DOHH2 (cell line): ENCODE measurements at regions not wholly inside any gene's neighbourhood (a gene's known extent, or its start where the extent isn't known, plus 50 kb on each side); places are given as distances from the start of the nearest gene placed in this dataset.

Experiments used
- H3F3A ChIP-seq: fragments of 200-600 bp; sonication (generic), shearing (Covaris generic); 2 replicates; pipeline ENCODE4 v1.6.0; 2016; ENCODE audit warnings: antibody characterized with exemption, mild to moderate bottlenecking; ENCODE audit not compliant: control insufficient read depth, insufficient read depth
- H3K27ac ChIP-seq: fragments of 200-600 bp; sonication (generic); 2 replicates; pipeline ENCODE4 v1.5.1; 2014; ENCODE audit warnings: low read depth, mild to moderate bottlenecking, low read length, moderate library complexity
- H3K27me3 ChIP-seq: fragments of 200-600 bp; sonication (generic); 2 replicates; pipeline ENCODE4 v1.6.1; 2014; ENCODE audit warnings: mild to moderate bottlenecking, low read length, mixed read lengths; ENCODE audit not compliant: control insufficient read depth
- H3K36me3 ChIP-seq: fragments of 200-600 bp; sonication (generic); 2 replicates; pipeline ENCODE4 v1.6.1; 2014; ENCODE audit warnings: mild to moderate bottlenecking, low read length, moderate library complexity, mixed read lengths; ENCODE audit not compliant: control insufficient read depth
- H3K4me1 ChIP-seq: fragments of 200-600 bp; sonication (generic); 2 replicates; pipeline ENCODE4 v1.6.1; 2014; ENCODE audit warnings: mild to moderate bottlenecking, low read length, mixed read lengths; ENCODE audit not compliant: control insufficient read depth
- H3K4me2 ChIP-seq: fragments of 200-600 bp; sonication (generic); 2 replicates; pipeline ENCODE4 v1.6.0; 2014; ENCODE audit warnings: mild to moderate bottlenecking, low read length, moderate library complexity
- H3K4me3 ChIP-seq: fragments of 200-600 bp; sonication (generic); 2 replicates; pipeline ENCODE4 v1.5.1; 2014; ENCODE audit warnings: mild to moderate bottlenecking, low read length, mixed read lengths
- H3K79me2 ChIP-seq: fragments of 200-600 bp; sonication (generic); 2 replicates; pipeline ENCODE4 v1.6.1; 2014; ENCODE audit warnings: mild to moderate bottlenecking, low read length, mixed read lengths; ENCODE audit not compliant: control insufficient read depth
- H3K9me2 ChIP-seq: fragments of 200-600 bp; sonication (generic); replicated peaks from 2 replicates; pipeline ENCODE4 v1.6.1; 2014; ENCODE audit warnings: mild to moderate bottlenecking, low read length, mixed read lengths; ENCODE audit not compliant: control insufficient read depth
- H3K9me3 ChIP-seq: fragments of 200-600 bp; sonication (generic); 2 replicates; pipeline ENCODE4 v1.6.1; 2014; ENCODE audit warnings: antibody characterized with exemption, low read length, mixed read lengths; ENCODE audit not compliant: control insufficient read depth, insufficient read depth
- H4K20me1 ChIP-seq: fragments of 200-600 bp; sonication (generic); 2 replicates; pipeline ENCODE4 v1.6.0; 2014; ENCODE audit warnings: low read depth, mild to moderate bottlenecking, antibody characterized with exemption, low read length, moderate library complexity; ENCODE audit not compliant: control insufficient read depth, insufficient read depth
- EZH2phosphoT487 ChIP-seq: fragments of 200-600 bp; sonication (generic); IDR thresholded peaks from 2 replicates; pipeline ENCODE4 v1.6.1; 2017; ENCODE audit warnings: borderline replicate concordance, mild to moderate bottlenecking, antibody characterized with exemption, low read length, moderate library complexity, mixed read lengths
- TF ChIP-seq, protein P1 (sequence below): fragments of 200-600 bp; sonication (generic); IDR thresholded peaks from one replicate; pipeline ENCODE4 v1.5.1; 2014; ENCODE audit warnings: antibody characterized with exemption, mild to moderate bottlenecking, low read depth, low read length; ENCODE audit not compliant: poor library complexity, severe bottlenecking

- Histone ChIP-seq H3K9me2 (no peaks in the 10 kb centered on the region), H3K27me3 (no peaks in the 10 kb centered on the region), H3K36me3 (no peaks in the 10 kb centered on the region), H3K79me2 (no peaks in the 10 kb centered on the region), H3K4me2 (no peak overlapping the region), H3K4me3 (no peak overlapping the region), H3F3A (no peaks in the 10 kb centered on the region), H3K4me1 (no peaks in the 10 kb centered on the region), H3K27ac (no peak overlapping the region), H4K20me1 (no peaks in the 10 kb centered on the region), H3K9me3 (no peaks in the 10 kb centered on the region)
- TF ChIP-seq EZH2phosphoT487 = no peak
- TF ChIP-seq, protein P1, sequence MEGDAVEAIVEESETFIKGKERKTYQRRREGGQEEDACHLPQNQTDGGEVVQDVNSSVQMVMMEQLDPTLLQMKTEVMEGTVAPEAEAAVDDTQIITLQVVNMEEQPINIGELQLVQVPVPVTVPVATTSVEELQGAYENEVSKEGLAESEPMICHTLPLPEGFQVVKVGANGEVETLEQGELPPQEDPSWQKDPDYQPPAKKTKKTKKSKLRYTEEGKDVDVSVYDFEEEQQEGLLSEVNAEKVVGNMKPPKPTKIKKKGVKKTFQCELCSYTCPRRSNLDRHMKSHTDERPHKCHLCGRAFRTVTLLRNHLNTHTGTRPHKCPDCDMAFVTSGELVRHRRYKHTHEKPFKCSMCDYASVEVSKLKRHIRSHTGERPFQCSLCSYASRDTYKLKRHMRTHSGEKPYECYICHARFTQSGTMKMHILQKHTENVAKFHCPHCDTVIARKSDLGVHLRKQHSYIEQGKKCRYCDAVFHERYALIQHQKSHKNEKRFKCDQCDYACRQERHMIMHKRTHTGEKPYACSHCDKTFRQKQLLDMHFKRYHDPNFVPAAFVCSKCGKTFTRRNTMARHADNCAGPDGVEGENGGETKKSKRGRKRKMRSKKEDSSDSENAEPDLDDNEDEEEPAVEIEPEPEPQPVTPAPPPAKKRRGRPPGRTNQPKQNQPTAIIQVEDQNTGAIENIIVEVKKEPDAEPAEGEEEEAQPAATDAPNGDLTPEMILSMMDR = no peak
Measured at GRCh38 chr2:187988348-187988747, 303.3 kb upstream of the GULP1 start.

DNA sequence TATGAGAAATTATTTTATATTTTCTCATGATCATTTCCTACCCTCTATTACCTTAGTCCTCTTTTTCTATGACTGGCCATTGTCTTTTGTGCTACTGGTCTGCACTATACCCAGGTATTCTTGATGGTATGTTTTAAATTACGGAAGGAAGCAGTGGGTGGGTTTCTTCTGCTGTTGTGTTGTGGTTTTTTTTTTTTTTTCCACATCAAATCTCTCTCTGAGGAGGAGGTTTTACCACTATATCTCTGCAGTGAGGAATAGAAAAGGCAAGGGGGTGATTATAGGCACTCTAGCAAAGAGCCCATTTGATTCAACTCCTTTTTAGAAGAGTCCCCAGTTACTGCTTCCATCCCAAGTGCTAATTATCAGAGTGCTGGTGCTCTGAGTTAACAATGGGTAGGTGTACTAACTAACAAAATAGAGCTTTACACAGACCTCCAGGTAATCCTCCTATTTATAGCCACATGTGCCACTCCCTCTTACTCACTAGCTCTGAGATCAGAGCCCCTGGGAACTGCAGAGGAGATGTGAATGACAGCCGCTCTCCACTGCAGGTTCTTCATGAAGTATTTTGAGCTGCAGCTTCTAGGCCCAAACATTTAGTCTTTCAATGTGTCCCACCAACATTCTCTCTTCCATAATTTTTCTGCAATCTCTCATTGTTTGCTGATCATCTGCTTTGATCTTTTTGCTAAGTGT lies 301.6 kb upstream of the GULP1 start:
- Histone ChIP-seq H3K9me3 (no peaks in the 10 kb centered on the region), H4K20me1 (no peaks in the 10 kb centered on the region), H3K27ac (no peak overlapping the region), H3K4me3 (no peak overlapping the region), H3K36me3 (no peaks in the 10 kb centered on the region), H3F3A (no peaks in the 10 kb centered on the region), H3K4me1 (no peaks in the 10 kb centered on the region), H3K9me2 (no peaks in the 10 kb centered on the region), H3K4me2 (no peak overlapping the region), H3K79me2 (no peaks in the 10 kb centered on the region), H3K27me3 (no peaks in the 10 kb centered on the region)
- TF ChIP-seq, protein P1 = no peak
- no peak for TF ChIP-seq EZH2phosphoT487

DNA sequence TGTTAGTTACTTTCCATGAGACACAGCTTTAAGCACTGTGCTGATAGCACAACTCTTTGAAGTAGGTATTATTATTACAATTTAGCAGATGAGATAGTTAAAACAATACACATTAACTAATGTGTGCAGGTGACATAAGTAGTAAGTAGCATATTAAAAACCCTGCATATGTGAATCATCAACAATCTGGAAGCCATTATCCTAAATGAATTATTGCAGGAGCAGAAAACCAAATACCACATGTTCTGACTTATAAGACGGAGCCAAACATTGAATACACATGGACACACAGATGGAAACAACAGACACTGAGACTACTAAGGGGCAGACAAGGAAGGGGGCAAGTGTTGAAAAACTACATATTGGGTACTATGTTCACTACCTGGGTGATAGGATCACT lies 300.3 kb upstream of the GULP1 start:
- Histone ChIP-seq H3K4me2 (no peak overlapping the region), H3K79me2 (no peaks in the 10 kb centered on the region), H3K9me2 (no peaks in the 10 kb centered on the region), H3K27me3 (no peaks in the 10 kb centered on the region), H3K27ac (no peak overlapping the region), H3K4me3 (no peak overlapping the region), H4K20me1 (no peaks in the 10 kb centered on the region), H3F3A (no peaks in the 10 kb centered on the region), H3K4me1 (no peaks in the 10 kb centered on the region), H3K9me3 (no peaks in the 10 kb centered on the region), H3K36me3 (no peaks in the 10 kb centered on the region)
- TF ChIP-seq EZH2phosphoT487 = no peak
- TF ChIP-seq, protein P1 = no peak
